ENCODE measurements at regions not wholly inside any gene's neighbourhood (a gene's known extent, or its start where the extent isn't known, plus 50 kb on each side); places are given as distances from the start of the nearest gene placed in this dataset.

DNA sequence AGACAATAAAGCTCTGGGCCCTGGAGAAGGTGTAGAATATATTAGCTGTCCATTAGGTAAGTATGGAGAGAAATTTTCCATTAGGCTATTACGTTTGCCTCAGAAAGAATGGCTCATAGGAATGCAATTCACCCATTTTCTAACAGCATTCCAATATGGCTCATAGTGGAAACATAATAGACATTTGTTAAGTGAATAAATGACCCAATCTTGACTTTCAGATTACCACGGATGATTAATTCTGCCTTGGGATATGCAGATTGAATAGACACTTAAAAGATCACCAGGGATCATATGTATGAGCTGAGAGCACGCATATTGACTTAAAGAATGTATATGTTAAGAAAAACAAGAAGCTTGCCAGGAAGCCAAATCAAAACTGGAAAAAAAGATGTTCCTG, 209.1 kb upstream of the CDYL start:
- ATAC-seq = no peak
- H3K4me2 ChIP-seq = no peak overlapping the region
- DNase-seq (ENCODE audit: low spot score) = no peak

More for the DNA sequence above, 209.1 kb upstream of the CDYL start:
- H3K27ac ChIP-seq (ENCODE audit: low read depth) = no peak overlapping the region
- no peaks in the 10 kb centered on the region for H3K27me3 ChIP-seq (ENCODE audit: insufficient read depth)
- Mint-ChIP-seq H3K9me3 (peaks cover 10% of the 10 kb centered on the region), H3K4me3 (no peak overlapping the region), H3K4me1 (peaks cover 3% of the 10 kb centered on the region; the same call in 2 of the 3 replicates), H3K27ac (no peak overlapping the region), H3K27me3 (ENCODE audit: insufficient read depth, low read depth, poor library complexity) (peaks cover 2% of the 10 kb centered on the region), H3K36me3 (ENCODE audit: low read depth) (peaks cover 7% of the 10 kb centered on the region; the same call in 2 of the 3 replicates)
- no peaks in the 10 kb centered on the region for H3K9me2 ChIP-seq (ENCODE audit: insufficient read depth)
- H3K4me1 ChIP-seq (ENCODE audit: insufficient read depth) = no peaks in the 10 kb centered on the region
- no peaks in the 10 kb centered on the region for H4K20me1 ChIP-seq (replicated peaks; ENCODE audit: insufficient read depth)
- H3K4me3 ChIP-seq = no peak overlapping the region
- no peak overlapping the region for H2AFZ ChIP-seq
- H3F3A ChIP-seq (replicated peaks; ENCODE audit: low read depth) = no peaks in the 10 kb centered on the region
- H3K79me2 ChIP-seq (replicated peaks; ENCODE audit: insufficient read depth) = no peaks in the 10 kb centered on the region
- H3K36me3 ChIP-seq (ENCODE audit: insufficient read depth) = no peaks in the 10 kb centered on the region
- TF ChIP-seq, protein P1, sequence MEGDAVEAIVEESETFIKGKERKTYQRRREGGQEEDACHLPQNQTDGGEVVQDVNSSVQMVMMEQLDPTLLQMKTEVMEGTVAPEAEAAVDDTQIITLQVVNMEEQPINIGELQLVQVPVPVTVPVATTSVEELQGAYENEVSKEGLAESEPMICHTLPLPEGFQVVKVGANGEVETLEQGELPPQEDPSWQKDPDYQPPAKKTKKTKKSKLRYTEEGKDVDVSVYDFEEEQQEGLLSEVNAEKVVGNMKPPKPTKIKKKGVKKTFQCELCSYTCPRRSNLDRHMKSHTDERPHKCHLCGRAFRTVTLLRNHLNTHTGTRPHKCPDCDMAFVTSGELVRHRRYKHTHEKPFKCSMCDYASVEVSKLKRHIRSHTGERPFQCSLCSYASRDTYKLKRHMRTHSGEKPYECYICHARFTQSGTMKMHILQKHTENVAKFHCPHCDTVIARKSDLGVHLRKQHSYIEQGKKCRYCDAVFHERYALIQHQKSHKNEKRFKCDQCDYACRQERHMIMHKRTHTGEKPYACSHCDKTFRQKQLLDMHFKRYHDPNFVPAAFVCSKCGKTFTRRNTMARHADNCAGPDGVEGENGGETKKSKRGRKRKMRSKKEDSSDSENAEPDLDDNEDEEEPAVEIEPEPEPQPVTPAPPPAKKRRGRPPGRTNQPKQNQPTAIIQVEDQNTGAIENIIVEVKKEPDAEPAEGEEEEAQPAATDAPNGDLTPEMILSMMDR (conservative IDR thresholded peaks at IDR 0.05; ENCODE audit: low read depth in 2 of 2) = no peak
- TF ChIP-seq, protein P2, sequence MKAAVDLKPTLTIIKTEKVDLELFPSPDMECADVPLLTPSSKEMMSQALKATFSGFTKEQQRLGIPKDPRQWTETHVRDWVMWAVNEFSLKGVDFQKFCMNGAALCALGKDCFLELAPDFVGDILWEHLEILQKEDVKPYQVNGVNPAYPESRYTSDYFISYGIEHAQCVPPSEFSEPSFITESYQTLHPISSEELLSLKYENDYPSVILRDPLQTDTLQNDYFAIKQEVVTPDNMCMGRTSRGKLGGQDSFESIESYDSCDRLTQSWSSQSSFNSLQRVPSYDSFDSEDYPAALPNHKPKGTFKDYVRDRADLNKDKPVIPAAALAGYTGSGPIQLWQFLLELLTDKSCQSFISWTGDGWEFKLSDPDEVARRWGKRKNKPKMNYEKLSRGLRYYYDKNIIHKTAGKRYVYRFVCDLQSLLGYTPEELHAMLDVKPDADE (IDR thresholded peaks at IDR 0.05) = no peak
- TF ChIP-seq POLR2AphosphoS5 (IDR thresholded peaks at IDR 0.05; ENCODE audit: low read depth) = no peak
- no peak for TF ChIP-seq NANOG (IDR thresholded peaks at IDR 0.05; ENCODE audit: borderline replicate concordance)
- no peak for TF ChIP-seq JUNB (IDR thresholded peaks at IDR 0.05; ENCODE audit: unreplicated experiment)
- no peak for TF ChIP-seq EZH2 (IDR thresholded peaks at IDR 0.05; ENCODE audit: low read depth, unreplicated experiment)
- no peak for TF ChIP-seq ZNF331 (CRISPR knock-in tag; IDR thresholded peaks at IDR 0.05; ENCODE audit: low read depth)
- TF ChIP-seq, protein P3, sequence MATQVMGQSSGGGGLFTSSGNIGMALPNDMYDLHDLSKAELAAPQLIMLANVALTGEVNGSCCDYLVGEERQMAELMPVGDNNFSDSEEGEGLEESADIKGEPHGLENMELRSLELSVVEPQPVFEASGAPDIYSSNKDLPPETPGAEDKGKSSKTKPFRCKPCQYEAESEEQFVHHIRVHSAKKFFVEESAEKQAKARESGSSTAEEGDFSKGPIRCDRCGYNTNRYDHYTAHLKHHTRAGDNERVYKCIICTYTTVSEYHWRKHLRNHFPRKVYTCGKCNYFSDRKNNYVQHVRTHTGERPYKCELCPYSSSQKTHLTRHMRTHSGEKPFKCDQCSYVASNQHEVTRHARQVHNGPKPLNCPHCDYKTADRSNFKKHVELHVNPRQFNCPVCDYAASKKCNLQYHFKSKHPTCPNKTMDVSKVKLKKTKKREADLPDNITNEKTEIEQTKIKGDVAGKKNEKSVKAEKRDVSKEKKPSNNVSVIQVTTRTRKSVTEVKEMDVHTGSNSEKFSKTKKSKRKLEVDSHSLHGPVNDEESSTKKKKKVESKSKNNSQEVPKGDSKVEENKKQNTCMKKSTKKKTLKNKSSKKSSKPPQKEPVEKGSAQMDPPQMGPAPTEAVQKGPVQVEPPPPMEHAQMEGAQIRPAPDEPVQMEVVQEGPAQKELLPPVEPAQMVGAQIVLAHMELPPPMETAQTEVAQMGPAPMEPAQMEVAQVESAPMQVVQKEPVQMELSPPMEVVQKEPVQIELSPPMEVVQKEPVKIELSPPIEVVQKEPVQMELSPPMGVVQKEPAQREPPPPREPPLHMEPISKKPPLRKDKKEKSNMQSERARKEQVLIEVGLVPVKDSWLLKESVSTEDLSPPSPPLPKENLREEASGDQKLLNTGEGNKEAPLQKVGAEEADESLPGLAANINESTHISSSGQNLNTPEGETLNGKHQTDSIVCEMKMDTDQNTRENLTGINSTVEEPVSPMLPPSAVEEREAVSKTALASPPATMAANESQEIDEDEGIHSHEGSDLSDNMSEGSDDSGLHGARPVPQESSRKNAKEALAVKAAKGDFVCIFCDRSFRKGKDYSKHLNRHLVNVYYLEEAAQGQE (IDR thresholded peaks at IDR 0.05; ENCODE audit: unreplicated experiment) = no peak
- TF ChIP-seq CREB1 (CRISPR knock-in tag; IDR thresholded peaks at IDR 0.05; ENCODE audit: low read depth) = no peak
- TF ChIP-seq, protein P4, sequence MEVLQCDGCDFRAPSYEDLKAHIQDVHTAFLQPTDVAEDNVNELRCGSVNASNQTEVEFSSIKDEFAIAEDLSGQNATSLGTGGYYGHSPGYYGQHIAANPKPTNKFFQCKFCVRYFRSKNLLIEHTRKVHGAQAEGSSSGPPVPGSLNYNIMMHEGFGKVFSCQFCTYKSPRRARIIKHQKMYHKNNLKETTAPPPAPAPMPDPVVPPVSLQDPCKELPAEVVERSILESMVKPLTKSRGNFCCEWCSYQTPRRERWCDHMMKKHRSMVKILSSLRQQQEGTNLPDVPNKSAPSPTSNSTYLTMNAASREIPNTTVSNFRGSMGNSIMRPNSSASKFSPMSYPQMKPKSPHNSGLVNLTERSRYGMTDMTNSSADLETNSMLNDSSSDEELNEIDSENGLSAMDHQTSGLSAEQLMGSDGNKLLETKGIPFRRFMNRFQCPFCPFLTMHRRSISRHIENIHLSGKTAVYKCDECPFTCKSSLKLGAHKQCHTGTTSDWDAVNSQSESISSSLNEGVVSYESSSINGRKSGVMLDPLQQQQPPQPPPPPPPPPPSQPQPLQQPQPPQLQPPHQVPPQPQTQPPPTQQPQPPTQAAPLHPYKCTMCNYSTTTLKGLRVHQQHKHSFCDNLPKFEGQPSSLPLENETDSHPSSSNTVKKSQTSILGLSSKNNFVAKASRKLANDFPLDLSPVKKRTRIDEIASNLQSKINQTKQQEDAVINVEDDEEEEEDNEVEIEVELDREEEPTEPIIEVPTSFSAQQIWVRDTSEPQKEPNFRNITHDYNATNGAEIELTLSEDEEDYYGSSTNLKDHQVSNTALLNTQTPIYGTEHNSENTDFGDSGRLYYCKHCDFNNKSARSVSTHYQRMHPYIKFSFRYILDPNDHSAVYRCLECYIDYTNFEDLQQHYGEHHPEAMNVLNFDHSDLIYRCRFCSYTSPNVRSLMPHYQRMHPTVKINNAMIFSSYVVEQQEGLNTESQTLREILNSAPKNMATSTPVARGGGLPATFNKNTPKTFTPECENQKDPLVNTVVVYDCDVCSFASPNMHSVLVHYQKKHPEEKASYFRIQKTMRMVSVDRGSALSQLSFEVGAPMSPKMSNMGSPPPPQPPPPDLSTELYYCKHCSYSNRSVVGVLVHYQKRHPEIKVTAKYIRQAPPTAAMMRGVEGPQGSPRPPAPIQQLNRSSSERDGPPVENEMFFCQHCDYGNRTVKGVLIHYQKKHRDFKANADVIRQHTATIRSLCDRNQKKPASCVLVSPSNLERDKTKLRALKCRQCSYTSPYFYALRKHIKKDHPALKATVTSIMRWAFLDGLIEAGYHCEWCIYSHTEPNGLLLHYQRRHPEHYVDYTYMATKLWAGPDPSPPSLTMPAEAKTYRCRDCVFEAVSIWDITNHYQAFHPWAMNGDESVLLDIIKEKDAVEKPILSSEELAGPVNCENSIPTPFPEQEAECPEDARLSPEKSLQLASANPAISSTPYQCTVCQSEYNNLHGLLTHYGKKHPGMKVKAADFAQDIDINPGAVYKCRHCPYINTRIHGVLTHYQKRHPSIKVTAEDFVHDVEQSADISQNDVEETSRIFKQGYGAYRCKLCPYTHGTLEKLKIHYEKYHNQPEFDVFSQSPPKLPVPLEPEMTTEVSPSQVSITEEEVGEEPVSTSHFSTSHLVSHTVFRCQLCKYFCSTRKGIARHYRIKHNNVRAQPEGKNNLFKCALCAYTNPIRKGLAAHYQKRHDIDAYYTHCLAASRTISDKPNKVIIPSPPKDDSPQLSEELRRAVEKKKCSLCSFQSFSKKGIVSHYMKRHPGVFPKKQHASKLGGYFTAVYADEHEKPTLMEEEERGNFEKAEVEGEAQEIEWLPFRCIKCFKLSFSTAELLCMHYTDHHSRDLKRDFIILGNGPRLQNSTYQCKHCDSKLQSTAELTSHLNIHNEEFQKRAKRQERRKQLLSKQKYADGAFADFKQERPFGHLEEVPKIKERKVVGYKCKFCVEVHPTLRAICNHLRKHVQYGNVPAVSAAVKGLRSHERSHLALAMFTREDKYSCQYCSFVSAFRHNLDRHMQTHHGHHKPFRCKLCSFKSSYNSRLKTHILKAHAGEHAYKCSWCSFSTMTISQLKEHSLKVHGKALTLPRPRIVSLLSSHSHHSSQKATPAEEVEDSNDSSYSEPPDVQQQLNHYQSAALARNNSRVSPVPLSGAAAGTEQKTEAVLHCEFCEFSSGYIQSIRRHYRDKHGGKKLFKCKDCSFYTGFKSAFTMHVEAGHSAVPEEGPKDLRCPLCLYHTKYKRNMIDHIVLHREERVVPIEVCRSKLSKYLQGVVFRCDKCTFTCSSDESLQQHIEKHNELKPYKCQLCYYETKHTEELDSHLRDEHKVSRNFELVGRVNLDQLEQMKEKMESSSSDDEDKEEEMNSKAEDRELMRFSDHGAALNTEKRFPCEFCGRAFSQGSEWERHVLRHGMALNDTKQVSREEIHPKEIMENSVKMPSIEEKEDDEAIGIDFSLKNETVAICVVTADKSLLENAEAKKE (CRISPR knock-in tag; IDR thresholded peaks at IDR 0.05) = no peak
- no peak for TF ChIP-seq ZNF114 (CRISPR knock-in tag; IDR thresholded peaks at IDR 0.05)
- TF ChIP-seq EZH2phosphoT487 (IDR thresholded peaks at IDR 0.05; ENCODE audit: unreplicated experiment) = no peak
- TF ChIP-seq STAT1 (IDR thresholded peaks at IDR 0.05; ENCODE audit: unreplicated experiment) = no peak

Data from GM23338 (cell line).